Lung (tissue), 11 donors: ENCODE measurements at regions not wholly inside any gene's neighbourhood (a gene's known extent, or its start where the extent isn't known, plus 50 kb on each side); places are given as distances from the start of the nearest gene placed in this dataset.

Source experiments
- ATAC-seq: fragments of 200-7000 bp; cut with Tn5 transposase; one replicate; pipeline ENCODE4 v1.9.1; 2020; ENCODE audit warnings: moderate number of reproducible peaks; ENCODE audit not compliant: insufficient read depth, low FRiP score
- DNase-seq, 3 donors: peaks; one replicate each; pipeline ENCODE4 v3.0.0-alpha.2; 2013 to 2017
- H3K27ac ChIP-seq, 2 donors: one replicate each; pipeline ENCODE4 v1.5.1; 2013; ENCODE audit warnings: mild to moderate bottlenecking in 2 of 2, moderate library complexity in 2 of 2, control low read depth in 1 of 2, inconsistent platforms in 1 of 2, low read depth in 1 of 2, low read length in 1 of 2
- H3K27me3 ChIP-seq, 3 donors: one replicate each; pipeline ENCODE4 v1.5.1; 2013; ENCODE audit warnings: low read length in 2 of 3; ENCODE audit not compliant: control insufficient read depth in 3 of 3, insufficient read depth in 3 of 3
- H3K36me3 ChIP-seq, 4 donors: one replicate each; pipeline ENCODE4 v1.5.1; 2013; ENCODE audit warnings: low read length in 4 of 4, mild to moderate bottlenecking in 1 of 4, moderate library complexity in 1 of 4; ENCODE audit not compliant: control insufficient read depth in 4 of 4, insufficient read depth in 4 of 4
- H3K4me1 ChIP-seq, 5 donors: one replicate each; pipeline ENCODE4 v1.5.1; 2013; ENCODE audit warnings: low read length in 5 of 5, mild to moderate bottlenecking in 2 of 5, moderate library complexity in 1 of 5; ENCODE audit not compliant: control insufficient read depth in 5 of 5, insufficient read depth in 5 of 5
- H3K4me3 ChIP-seq: one replicate; pipeline ENCODE4 v1.5.1; 2013; ENCODE audit warnings: mild to moderate bottlenecking, control low read depth, moderate library complexity
- H3K9ac ChIP-seq, 2 donors: one replicate each; pipeline ENCODE4 v1.5.1; 2013; ENCODE audit warnings: low read length in 2 of 2, control low read depth in 1 of 2; ENCODE audit not compliant: insufficient read depth in 1 of 2
- H3K9me3 ChIP-seq, 4 donors: one replicate each; pipeline ENCODE4 v1.5.1; 2013; ENCODE audit warnings: low read length in 3 of 4, mild to moderate bottlenecking in 1 of 4, moderate library complexity in 1 of 4; ENCODE audit not compliant: control insufficient read depth in 4 of 4, insufficient read depth in 3 of 4
- CTCF ChIP-seq: IDR thresholded peaks from 2 replicates; pipeline ENCODE4 v1.5.1; 2012; ENCODE audit warnings: mild to moderate bottlenecking; ENCODE audit errors: control extremely low read depth, extremely low read depth
- WGBS, 2 donors: extraction: QIAGEN DNeasy Blood & Tissue Kit; methylation state at CpG; one replicate each; pipeline ENCODE4 v1.1.7; 2013; 5-methylcytosine and 5-hydroxymethylcytosine counted together
- donor health status: control.
- donor health status: control.
- donor health status: Bipolar disorder and iron deficiency.
- donor health status: healthy.
- donor health status: DM: yes; HTN: yes; CAD: no.

GRCh38 chr18:41206341-41206830, 748.6 kb upstream of the PIK3C3 start:
- 81 to 87% methylated on average over 4 of the region's 4 CpGs for WGBS, 2 donors
- peaks cover 0 to 10% (median 0%) of the 10 kb centered on the region in 5 donors for H3K4me1 ChIP-seq
- H3K27me3 ChIP-seq: no peaks in the 10 kb centered on the region
- no peak for TF ChIP-seq CTCF
- H3K9ac ChIP-seq: no peak overlapping the region
- no peaks in the 10 kb centered on the region for H3K9me3 ChIP-seq
- no peaks in the 10 kb centered on the region for H3K36me3 ChIP-seq
- H3K4me3 ChIP-seq: no peak overlapping the region
- ATAC-seq (no peak), DNase-seq (no peak)
- no peak overlapping the region for H3K27ac ChIP-seq

DNA sequence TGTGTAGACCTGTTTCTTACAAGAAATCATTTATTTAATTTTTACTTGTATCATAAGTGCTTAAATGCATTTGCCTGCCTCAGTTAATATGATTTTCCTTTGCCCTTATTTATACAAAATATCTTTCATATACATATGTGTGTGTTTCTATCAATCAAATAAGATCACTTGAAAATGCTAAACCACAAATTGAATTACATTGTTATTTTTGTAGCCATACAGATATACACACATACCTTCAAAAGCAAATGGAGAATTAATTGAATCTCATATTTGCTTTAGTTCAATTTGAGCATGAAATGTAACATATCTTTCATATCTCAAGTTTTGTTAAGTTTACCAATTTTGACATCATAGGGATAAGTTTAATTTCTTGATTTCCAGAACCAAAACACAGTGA, 755.8 kb upstream of the PIK3C3 start:
- TF ChIP-seq CTCF: no peak
- no peaks in the 10 kb centered on the region for H3K4me1 ChIP-seq
- H3K9me3 ChIP-seq: no peaks in the 10 kb centered on the region
- H3K27me3 ChIP-seq: no peaks in the 10 kb centered on the region
- H3K4me3 ChIP-seq: no peak overlapping the region
- ATAC-seq (no peak), DNase-seq (no peak)
- no peaks in the 10 kb centered on the region for H3K36me3 ChIP-seq
- no peak overlapping the region for H3K27ac ChIP-seq
- H3K9ac ChIP-seq: no peak overlapping the region

DNA sequence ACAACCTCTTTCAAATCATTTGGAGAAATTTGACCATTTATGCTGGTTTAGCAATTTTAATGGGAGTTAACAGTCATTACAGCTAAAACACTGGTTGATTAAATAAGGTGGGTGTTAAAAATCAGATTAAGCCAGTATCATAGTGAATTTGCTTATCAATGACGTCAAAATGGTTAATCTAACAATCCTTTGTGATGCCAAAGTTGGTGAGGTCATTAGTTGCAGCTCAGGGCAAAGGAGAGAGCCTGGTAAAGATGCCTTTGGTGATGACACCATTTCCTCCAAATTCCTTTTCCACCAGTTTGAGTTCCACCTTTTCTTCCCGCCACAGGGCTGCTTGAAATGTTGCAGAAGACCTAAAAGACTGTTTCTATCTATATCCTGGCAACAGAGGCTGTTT, 757.1 kb upstream of the PIK3C3 start:
- no peak for TF ChIP-seq CTCF
- H3K9me3 ChIP-seq: no peaks in the 10 kb centered on the region
- no peaks in the 10 kb centered on the region for H3K27me3 ChIP-seq
- H3K27ac ChIP-seq: no peak overlapping the region
- H3K36me3 ChIP-seq: no peaks in the 10 kb centered on the region
- DNase-seq: no peak
- no peaks in the 10 kb centered on the region for H3K4me1 ChIP-seq
- 79 to 80% methylated on average over 2 of the region's 2 CpGs for WGBS, 2 donors
- no peak for ATAC-seq
- H3K4me3 ChIP-seq: no peak overlapping the region
- H3K9ac ChIP-seq: no peak overlapping the region

- no peak overlapping the region for H3K4me3 ChIP-seq
- no peak overlapping the region for H3K27ac ChIP-seq
- ATAC-seq: no peak
- H3K36me3 ChIP-seq: no peaks in the 10 kb centered on the region
- H3K4me1 ChIP-seq: no peaks in the 10 kb centered on the region
- peak in 1 of 3 donors; percentile 38 for DNase-seq
- no peaks in the 10 kb centered on the region for H3K27me3 ChIP-seq
- no peak overlapping the region for H3K9ac ChIP-seq
- no peaks in the 10 kb centered on the region for H3K9me3 ChIP-seq
- 62 to 74% methylated on average over 5 of the region's 5 CpGs for WGBS, 2 donors
- no peak for TF ChIP-seq CTCF
These were observed 784.7 kb upstream of the PIK3C3 start for GRCh38 chr18:41170346-41170745.
